NCI-H524 (cell line): ENCODE measurements at regions not wholly inside any gene's neighbourhood (a gene's known extent, or its start where the extent isn't known, plus 50 kb on each side); places are given as distances from the start of the nearest gene placed in this dataset.

ENCODE experiments used
- DNase-seq, 2 experiments: peaks; one replicate each; lab custom pipeline; 2025; lab: John Stamatoyannopoulos, UW

- no peak for DNase-seq
Measured at GRCh38 chr10:120641695-120642094, 184.7 kb downstream of the PLPP4 start.

GRCh38 chr10:120643351-120643750, 186.3 kb downstream of the PLPP4 start:
- DNase-seq, result no peak

GRCh38 chr10:120644556-120645410, 187.8 kb downstream of the PLPP4 start:
- DNase-seq, result no peak

GRCh38 chr10:120646159-120646732, 189.2 kb downstream of the PLPP4 start:
- DNase-seq, result no peak

- DNase-seq, result no peak
Measured at GRCh38 chr10:120646738-120647456, 189.9 kb downstream of the PLPP4 start.

GRCh38 chr10:120650705-120651399, 193.8 kb downstream of the PLPP4 start:
- DNase-seq, result no peak

GRCh38 chr10:120656107-120656506, 195.1 kb upstream of the WDR11 start:
- no peak for DNase-seq

- no peak for DNase-seq
Measured at GRCh38 chr10:120657371-120657770, 193.8 kb upstream of the WDR11 start.

- no peak for DNase-seq
Measured at GRCh38 chr10:120658943-120659885, 191.9 kb upstream of the WDR11 start.

- no peak for DNase-seq
Measured at GRCh38 chr10:120666308-120666707, 184.9 kb upstream of the WDR11 start.

GRCh38 chr10:120667276-120667675, 183.9 kb upstream of the WDR11 start:
- DNase-seq, result no peak

GRCh38 chr10:120671491-120671890, 179.7 kb upstream of the WDR11 start:
- DNase-seq, result no peak

GRCh38 chr10:120683454-120683853, 167.7 kb upstream of the WDR11 start:
- DNase-seq, result no peak

GRCh38 chr10:120684226-120684625, 166.9 kb upstream of the WDR11 start:
- no peak for DNase-seq

GRCh38 chr10:120685136-120685535, 166.0 kb upstream of the WDR11 start:
- no peak for DNase-seq

GRCh38 chr10:120688928-120689327, 162.2 kb upstream of the WDR11 start:
- no peak for DNase-seq

- DNase-seq, result no peak
Measured at GRCh38 chr10:120689777-120690529, 161.2 kb upstream of the WDR11 start.

GRCh38 chr10:120691625-120692024, 159.5 kb upstream of the WDR11 start:
- no peak for DNase-seq

- DNase-seq, result no peak
Measured at GRCh38 chr10:120700426-120700825, 150.7 kb upstream of the WDR11 start.

GRCh38 chr10:120701381-120701780, 149.8 kb upstream of the WDR11 start:
- DNase-seq, result no peak
